ENCODE measurements at regions not wholly inside any gene's neighbourhood (a gene's known extent, or its start where the extent isn't known, plus 50 kb on each side); places are given as distances from the start of the nearest gene placed in this dataset.

DNA sequence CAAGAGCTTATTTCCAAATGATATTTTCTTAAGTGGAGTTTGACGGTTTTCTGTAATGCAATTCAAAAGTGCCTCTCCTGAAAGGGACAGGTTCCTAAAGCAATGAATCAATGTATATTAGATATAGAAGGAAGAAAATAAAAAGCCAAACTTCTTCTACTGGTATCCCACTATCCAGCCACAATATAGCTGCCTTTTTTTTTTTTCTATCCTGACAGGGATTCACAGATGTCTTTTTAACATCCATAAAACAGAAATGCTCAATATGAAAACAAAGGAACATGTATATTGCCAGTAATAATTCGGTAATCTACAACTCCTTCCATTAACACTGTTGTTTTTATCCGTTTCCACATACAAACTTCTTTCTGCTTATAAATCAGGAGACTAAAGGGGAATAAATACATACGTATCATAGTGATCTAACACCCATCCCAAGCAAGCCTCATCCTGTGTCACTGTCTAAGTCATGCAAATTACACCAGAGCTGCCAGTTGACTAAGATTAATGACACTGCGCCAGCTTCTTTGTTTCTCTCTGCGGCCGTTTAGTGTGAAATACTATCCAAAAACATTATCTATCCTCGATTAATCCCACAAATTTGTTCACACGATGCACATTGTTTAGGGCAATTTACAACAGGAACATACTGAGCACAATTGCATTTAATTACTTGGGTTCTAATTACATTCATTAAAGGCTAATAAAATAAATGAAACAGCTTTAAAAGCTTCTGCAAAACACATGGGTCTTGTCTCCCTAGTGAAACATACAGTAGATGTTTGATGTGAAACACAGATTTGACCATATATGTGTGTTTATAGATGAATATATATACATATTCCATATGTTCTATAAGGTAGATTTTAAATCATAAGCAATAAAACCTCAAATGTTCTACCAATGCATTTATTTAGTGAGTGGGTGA lies 51.9 kb upstream of the CDIN1 start:
- ATAC-seq (no peak), DNase-seq (no peak)
- intact Hi-C loops (cut with DNase I, micrococcal nuclease) = no loop called here

DNA sequence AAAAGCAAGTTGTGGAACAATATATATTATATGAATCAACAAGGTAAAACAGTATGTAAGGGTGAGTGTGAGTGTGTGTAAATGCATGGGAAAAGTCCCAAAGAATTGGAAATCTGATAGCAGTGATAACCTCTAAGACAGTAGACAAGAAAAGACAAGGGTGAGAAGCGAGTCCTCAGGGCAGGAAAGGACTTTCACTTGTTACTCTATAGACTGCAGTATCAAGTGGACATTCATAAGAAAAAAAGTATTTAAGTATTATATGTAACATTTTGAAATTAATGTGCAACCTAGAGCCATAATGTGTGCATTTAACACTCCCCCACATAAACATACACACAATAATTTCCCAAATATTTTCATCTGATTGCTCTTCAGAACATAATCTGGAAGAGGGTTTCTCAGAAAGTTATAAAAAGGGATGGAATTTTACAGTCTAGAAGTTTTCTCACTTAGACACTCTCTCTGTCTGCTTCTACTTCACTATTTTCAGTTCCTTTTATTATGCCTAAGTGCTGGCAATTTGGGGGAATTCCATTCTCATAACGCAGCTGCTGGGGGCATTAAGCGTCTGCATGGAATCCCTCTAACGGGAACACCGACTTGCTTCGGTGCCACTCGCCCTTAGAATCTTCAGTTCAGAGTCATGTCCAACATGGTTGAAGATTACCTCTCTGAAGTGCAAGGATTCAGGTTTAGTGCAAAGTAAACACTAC lies 50.0 kb upstream of the CDIN1 start:
- ATAC-seq (no peak), DNase-seq (no peak)
- intact Hi-C loops (cut with DNase I, micrococcal nuclease) = no loop called here

Small RNAs in the stretch of these regions (microRNA-seq; reads per million reads assigned to microRNA genes)
- gene MIR4510 = 0 to 0.53 reads per million in 2 donors

Measured in left colon (tissue), 2 donors.